Stimulated activated CD4-positive, alpha-beta T cell treated with anti-CD3 and anti-CD28 coated beads, Interleukin-12 subunit alpha, Interleukin-12 subunit beta, amount 100 ng/mL, for 48 hours (primary cell): ENCODE measurements at regions not wholly inside any gene's neighbourhood (a gene's known extent, or its start where the extent isn't known, plus 50 kb on each side); places are given as distances from the start of the nearest gene placed in this dataset.
"Not testable (repeated sequence)": the region's sequence is repeated elsewhere in the genome, so short reads cannot be mapped to it uniquely, and the experiment has no call there.

ENCODE experiments used
- DNase-seq, 3 donors: peaks; one replicate each; pipeline ENCODE4 v3.0.0-alpha.2; 2020; ENCODE audit warnings: low read depth in 2 of 3, low spot score in 1 of 3

DNA sequence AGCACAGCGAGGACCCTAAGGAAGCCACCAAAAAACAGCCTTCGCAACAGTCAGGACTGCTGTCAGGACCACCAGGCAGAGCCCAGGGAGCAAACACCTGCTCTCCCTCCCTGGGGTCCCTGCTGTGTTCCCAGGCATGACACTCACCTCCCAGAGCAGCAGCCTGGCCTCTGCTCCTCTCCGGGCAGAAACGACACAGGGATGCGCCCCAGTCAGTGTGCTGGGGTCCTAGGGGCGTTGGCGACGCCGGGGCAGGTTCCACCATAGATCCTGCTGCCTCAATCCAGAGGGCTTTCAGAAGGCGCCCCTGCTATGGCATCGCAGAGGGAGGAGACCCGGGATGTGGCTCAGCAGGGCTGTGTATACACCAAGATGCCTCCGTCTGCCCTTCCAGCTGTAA is 169.7 kb upstream of the FOXD4L5 start:
- not testable (repeated sequence) for DNase-seq

DNA sequence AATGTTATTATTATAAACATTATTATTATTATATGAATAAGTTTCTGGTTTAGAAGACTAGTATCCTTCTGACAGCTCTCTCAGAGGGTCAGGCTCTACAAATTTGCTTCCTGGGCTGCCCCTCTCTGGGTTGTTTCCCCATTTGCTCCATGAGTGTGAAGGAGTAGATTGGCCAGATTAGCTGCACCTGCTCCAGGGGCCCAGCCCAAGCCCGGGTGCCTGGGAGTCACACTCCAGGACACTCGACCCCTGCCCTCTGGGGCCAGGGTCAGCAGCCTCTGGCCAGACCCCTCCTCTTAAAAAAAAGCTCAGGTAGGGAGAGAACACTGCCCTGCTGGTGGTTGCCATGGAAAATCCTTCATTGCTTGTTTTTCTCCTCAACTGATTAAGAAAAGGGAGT is 169.0 kb upstream of the FOXD4L5 start:
- not testable (repeated sequence) for DNase-seq

DNA sequence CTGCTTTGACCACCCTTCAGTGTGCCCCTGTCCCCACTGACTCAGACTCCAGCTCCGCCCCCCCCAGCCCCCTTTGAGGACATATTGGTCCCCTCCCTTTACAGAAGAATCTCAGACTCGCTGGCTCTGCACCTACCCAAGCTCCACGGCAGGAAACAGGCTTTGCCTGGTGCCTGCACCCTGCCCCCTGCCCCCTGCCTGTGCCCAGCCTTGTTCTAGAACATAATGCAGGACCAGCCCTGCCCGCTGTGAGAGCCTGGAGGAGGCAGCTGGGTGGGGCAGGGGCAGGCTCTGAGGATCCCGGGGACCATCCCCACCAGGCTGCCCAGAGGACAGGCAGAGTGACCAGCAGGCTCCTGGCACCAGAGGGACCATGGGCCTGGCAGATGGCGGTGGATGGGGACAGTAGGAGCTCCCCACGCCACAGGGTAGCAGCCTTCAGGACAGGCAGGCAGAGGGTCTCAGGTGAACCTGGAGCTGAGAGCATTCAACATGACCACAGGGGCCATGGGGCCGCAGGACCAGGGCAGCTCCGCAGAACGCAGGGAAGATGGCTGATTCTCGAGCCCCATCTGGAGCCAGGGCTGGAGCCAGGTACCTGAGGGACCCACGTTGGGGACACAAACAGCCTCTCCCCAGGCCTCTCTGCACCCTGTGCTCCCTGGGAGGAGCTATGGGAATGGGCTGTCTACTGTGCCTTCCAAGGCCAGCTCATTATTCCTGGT is 165.0 kb upstream of the FOXD4L5 start:
- not testable (repeated sequence) for DNase-seq

DNA sequence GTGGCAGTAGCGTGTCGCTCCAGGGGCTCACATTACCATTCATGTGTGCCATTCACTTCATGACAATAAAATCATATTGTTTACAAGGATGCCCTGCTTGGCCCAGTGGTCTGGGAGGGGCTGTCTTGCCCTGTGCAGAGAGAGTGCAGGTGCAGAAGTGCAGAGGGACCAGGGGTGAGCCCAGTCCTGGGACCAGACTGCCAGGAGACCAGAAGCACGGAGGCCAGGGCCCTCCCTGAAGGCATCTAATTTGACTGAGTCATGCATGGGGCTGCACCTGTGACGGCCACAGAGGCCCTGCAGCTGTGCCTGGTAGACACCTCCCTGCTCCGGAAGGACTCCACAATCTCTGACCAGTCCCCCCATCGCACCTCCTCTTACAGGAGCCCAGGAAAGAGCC is 164.4 kb upstream of the FOXD4L5 start:
- DNase-seq: no peak

DNA sequence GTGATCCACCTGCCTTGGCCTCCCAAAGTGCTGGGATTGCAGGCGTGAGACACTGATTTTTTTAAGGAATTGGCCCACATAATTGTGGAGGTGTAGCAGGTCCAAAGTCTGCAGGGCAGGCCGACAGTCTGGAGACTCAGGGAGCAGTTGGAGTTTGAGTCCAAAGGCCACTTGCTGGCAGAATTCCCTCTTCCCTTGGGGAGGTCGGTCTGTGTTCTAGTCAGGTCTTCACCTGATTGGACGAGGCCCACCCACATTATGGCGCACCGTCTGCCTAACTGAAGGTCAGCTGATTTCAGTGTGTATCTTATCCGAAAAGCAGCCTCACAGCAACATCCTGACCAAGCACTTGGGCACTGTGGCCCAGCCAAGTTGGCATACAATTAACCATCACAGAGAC is 162.1 kb upstream of the FOXD4L5 start:
- DNase-seq: not testable (repeated sequence)

DNA sequence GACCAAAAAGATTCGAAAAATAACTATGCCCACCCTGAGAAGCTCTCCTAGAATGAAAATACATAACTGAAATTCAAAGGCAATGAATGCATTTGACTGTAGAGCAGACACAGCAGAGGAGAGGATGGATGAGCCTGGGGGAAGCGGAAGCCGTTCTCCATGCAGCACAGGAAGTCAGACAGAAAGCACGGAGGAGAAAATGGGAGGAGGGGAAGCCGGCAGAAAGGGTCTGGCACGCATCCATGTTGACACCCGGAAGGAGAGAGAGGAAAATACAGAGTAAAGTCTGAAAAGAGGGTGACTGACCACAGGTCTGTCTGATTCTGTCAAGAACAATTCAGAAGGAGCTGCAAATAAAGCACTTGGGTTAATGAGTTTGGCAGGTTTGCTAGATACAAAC is 161.0 kb upstream of the FOXD4L5 start:
- not testable (repeated sequence) for DNase-seq

DNA sequence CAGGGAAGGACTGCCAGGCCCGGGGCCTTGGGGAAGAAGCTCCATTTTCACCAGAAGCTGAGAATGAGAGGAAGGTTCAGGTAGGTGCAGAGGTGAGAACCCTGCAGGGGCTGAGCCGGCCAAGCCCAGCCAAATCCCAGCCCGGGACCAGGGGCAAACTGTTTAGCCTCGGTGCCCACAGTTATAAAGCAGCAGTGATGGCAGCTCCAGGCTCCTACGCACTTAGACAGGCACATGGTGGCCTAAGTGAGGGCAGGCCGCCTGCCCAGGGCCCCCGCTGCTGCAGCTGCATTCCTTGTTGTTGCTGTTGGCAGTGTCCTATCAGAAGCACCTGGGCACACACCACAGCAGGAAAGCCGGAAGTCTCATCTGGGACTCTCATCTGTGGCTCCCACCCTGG is 159.9 kb upstream of the FOXD4L5 start:
- DNase-seq: no peak

DNA sequence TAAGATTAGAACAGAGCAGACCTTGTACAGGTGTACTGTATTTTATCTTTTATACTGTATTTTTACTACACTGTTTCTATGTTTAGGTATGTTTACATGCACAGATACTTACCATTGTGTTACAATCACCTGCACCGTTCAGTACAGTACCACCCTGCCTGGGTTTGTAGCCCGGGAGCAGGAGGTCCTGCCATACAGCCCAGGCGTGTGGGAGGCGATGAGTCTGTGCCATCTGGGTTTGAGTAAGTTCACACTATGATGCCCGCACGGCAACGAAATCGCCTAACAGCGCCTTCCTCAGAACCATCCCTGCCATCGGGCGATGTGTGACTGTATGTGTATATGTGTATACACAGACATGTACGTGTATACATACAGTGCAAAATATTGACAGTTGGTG is 157.1 kb upstream of the FOXD4L5 start:
- DNase-seq: not testable (repeated sequence)

DNA sequence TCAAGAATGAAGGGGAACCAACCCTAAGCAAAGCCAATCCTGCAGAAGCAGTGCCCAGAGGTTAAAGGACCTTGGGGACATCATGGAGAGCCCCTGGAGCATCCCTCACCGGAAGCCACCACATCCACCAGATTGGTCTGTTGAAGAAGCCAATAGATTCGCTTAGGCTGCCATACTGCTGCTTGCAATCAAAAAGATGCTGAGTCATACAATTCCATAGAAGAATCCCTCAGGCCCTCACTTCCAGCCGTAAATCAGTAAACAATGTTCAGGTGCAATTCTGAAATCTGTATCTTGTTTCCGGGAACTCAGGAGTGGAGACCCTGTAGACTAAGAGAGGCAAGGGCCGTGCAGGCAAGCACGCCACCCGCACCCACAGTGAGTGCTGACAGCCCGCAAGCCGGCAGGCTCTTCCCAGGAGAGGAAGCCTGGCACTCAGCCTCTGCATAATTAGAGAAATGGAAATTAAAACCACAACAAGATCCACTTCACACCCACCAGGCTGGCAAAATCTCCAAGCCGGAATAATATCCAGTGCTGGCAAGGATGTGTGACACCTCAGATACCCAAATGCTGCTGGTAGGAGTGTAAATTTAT is 156.4 kb upstream of the FOXD4L5 start:
- not testable (repeated sequence) for DNase-seq

DNA sequence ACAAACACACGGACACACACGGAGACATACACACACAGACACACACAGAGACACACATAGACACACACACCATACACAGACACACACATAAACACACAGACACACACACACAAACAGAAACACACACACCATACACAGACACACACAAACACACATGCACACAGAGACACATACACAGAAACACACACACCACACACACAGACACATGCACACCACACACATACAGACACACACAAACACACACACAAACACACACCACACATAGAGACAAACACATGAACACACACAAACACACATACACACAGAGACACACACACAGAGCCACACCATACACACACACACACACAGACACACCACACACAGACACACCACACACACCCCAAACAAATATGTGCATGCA is 152.7 kb upstream of the FOXD4L5 start:
- no peak for DNase-seq

DNA sequence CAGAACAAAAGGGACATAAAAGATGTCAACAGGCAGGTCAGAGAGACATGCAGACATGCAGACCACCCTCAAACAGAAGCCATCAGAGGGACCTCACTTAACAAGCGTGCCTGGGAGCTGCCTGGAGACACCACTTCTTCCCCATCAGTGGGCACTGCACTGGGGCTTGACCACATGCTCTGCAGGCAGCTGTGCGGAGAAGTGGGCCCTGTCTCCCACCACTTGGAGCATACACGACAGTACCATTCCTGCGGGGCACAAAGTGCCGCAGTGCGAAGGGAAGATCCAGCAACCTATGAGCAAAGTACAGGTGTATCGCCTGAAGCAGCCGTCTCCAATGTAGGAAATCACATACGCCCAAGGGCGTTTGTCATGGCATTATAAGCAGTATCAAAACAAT is 150.5 kb upstream of the FOXD4L5 start:
- no peak for DNase-seq

DNA sequence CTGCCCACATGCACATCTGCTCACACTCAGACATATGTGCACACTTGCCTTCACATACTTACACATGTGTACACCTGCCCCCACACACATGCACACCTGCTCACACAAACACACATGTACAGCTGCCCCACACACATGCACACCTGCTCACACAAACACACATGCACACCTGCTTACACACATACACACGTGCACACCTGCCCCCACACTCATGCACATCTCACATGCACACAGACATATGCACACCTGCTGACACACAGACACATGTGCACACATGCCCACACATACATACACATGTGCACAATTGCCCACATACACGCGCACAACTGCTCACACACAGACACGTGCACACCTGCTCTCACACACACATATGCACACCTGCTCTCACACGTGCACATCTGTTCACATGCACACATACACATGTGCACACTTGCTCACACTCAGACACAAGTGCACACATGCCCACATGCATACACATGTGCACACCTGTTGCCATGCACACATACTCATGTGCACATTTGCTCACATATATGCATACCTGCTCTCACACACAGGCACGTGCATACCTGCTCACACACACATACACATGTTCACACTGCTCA is 147.8 kb upstream of the FOXD4L5 start:
- no peak for DNase-seq

DNA sequence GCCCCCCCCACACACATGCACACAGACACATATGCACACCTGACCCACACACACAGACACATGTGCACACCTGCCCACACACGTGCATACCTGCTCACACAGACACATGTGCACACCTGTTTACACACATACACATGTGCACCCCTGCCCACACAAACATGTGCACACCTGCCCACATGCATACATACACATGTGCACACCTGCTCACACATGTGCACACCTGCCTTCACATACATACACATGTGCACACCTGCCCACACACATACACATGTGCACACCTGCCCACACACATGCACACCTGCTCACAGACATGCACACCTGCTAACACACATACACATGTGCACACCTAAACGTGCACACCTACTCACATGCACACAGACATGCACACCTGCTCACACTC is 147.0 kb upstream of the FOXD4L5 start:
- no peak for DNase-seq

DNA sequence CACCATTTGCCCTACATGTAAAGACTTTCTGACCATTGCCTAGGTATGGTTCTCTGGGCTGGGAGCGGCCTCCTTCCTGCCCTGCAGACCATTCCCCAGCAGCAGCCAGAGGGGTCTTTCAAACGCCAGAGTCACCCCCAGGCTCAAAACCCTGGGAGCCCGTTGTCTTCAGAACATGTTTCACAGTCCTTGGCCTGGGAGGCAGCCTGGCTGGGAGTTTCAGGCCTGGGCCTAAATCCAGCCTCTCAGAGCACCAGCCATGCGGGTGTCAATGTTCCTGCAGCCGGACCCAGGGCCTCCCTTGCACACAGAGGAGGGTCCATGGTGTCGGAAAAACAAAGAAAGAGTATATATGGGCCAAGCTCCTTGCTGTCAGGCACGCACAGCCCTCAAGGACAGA is 145.2 kb upstream of the FOXD4L5 start:
- no peak for DNase-seq

DNA sequence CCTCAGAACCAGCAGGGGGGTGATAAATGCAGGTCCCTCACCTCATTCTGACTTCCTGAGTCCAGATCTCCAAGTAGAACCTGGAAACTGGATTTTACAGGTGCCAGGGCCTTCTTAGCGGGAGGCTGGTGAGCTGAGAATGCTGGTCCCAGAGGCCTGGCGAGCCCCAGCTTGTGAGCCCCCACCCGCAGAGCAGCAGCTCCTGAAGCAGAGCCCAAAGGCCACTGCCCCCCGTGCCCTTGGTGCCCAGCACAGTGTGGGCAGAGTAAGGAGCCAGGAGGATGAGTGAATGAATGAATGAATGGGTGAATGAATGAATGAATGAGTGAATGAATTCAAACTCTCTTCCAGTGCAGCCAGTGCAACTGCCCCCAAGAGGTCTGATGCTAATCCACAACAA is 142.4 kb upstream of the FOXD4L5 start:
- not testable (repeated sequence) for DNase-seq

DNA sequence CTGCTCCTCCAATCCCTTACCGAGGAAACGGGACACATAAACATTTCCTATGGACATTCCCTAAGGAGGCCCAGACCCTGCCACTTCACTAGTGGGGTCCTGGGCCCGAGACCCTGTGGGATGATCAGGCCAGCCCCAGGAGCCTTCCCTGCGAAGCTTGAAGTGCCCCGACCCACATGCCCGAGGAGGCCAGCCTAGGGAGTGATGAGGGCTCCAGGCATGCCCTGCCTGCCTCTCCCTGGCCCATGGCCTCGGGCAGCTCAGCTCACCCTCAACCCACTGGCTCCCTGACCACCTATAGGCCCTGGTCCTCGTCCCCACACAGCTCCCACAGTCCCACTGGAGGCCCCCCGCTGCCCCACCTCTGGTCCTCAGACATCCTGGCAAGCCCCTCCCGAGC is 141.8 kb upstream of the FOXD4L5 start:
- DNase-seq: not testable (repeated sequence)

DNA sequence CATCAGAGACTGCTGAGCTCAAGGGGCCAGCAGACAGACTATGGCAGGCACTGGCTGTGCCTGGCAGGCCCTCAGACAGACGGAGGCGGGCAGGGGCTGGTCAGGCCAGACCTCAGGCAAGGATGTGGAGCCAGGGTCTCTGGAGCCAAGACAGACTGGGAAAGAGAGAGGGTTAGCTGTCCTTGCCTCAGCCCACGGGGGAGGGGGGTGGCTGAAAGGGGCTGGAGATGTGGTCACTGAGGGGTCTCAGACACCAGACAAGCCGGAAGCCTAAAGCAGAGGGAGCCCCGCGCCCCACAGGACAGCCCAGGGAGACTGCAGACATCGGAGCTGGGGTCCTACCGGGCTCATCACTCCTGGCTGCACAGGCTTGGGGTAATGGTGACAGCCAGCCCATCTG is 141.2 kb upstream of the FOXD4L5 start:
- DNase-seq: no peak

DNA sequence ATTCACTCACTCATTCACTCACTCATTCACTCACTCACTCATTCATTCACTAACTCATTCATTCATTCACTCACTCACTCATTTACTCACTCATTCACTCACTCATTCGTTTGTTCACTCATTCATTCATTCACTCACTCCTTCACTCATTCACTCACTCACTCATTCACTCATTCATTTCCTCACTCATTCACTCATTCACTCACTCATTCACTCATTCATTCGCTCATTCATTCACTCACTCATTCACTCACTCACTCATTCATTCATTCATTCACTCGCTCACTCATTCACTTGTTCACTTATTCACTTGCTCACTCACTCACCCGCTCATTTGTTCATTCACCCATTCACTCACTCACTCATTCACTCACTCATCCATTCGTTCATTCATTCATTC is 140.2 kb upstream of the FOXD4L5 start:
- not testable (repeated sequence) for DNase-seq

DNA sequence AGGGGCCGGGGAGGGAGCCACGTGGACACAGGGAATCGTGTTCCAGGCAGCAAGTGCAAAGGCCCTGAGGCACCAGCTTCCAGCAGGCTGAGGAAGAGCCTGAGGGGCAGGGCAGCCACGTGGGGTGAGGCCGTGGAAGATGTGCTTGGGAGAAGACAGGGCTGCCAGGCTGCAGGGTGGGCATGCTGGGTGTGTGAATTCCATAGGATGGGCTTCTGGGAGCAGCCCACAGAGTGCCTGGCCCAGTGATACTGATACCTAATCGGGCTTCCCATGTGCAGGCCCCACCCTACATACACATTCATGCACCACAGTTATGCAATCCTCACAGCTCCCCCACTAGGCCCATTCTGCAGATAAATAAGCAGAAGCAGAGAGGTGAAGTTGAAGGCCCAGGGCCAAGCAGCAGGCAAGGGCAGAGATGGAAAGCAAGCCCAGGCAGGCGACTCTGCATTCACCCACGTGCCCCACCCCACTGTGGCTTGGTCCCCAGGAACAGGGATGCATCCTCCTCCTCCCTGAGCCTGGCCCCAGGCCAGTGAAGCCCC is 139.5 kb upstream of the FOXD4L5 start:
- DNase-seq: not testable (repeated sequence)

DNA sequence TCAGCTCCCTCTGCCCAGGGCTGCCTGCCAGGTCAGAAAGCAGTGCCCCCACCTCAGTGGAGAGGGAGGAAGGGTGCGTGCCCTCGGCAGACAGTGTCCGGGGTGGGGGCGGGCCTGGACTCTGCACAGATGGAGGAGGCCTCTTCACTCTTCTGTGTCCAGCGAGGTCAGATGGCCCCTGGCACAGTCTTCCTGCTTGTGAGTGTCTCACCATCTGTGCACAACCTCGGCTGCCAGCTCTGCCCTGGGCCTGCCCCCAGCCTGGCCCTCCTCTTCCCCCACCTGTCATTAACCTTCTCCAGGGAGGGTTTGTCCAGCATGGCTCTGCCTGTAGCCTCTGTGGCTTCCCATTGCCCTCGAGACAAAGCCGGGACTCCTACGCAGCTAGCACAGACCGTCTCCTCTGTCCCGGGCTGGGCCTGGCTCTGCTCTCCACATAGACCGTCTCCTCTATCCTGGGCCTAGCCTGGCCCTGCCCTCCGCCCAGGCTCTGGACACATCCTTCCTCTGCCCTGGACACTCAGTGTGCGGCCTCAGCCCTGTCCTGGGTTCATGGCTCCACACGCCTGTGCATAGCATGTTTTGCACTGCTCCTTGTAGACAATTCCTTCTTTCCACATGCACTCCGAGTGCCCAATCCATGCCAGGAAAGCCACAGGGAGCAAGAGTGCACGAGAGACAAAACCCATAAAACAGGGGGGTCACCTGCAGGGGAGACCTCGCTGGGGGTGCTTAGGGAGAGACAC is 138.9 kb upstream of the FOXD4L5 start:
- not testable (repeated sequence) for DNase-seq

DNA sequence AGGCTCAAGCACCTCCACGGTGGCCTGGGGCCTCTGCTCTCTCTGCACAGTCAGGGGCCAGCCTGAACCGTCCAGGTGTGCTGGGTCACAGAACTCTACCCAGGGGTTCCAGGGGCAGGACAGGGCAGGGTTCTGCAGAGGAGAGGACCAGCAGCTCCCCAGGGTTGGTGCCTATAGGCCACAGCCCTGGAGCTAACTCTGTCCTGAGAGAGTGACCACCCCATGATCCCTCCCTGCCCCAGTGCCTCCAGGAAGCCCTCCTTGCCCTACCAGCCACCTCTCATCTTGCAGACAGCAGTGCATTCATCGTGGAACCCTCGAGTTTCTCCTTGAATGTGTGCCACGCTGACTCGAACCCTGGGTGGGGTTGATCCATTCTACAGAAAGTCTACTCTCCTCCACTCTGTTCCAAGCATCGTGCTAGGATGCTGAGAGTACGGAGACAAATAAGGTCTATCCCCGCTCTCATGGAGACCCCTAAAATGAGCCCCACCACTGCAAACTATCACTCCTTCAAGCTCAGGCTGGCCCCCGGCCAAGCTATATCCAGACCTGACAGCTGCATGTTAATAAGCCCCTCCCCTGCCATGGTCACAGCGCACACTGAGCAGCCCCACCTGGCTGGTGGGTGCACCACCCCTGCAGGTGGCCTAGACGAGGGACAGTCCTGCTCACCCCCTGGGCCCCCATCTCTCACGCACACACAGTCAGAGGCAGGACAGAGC is 138.1 kb upstream of the FOXD4L5 start:
- DNase-seq: not testable (repeated sequence)
